ENCODE measurements at regions not wholly inside any gene's neighbourhood (a gene's known extent, or its start where the extent isn't known, plus 50 kb on each side); places are given as distances from the start of the nearest gene placed in this dataset.

- TF ChIP-seq CTCF (IDR thresholded peaks at IDR 0.05) (no peak), POLR2A (IDR thresholded peaks at IDR 0.05) (no peak)
These were observed 159.9 kb downstream of the TAF11L14 start for GRCh38 chr5:17794201-17794600.
